OCI-LY7 (cell line): ENCODE measurements at regions not wholly inside any gene's neighbourhood (a gene's known extent, or its start where the extent isn't known, plus 50 kb on each side); places are given as distances from the start of the nearest gene placed in this dataset.

Source experiments
- CTCF ChIP-seq: fragments of 200-600 bp; sonication (generic); conservative IDR thresholded peaks from 2 replicates; pipeline ENCODE4 v1.5.1; 2014; ENCODE audit warnings: mild to moderate bottlenecking, antibody characterized with exemption, low read length, moderate library complexity, mixed read lengths
- EZH2phosphoT487 ChIP-seq: fragments of 200-600 bp; sonication (generic); IDR thresholded peaks from 2 replicates; pipeline ENCODE4 v1.6.1; 2018; ENCODE audit warnings: low read depth, borderline replicate concordance, mild to moderate bottlenecking, mixed run types, antibody characterized with exemption, low read length, moderate library complexity, mixed read lengths

- TF ChIP-seq CTCF (no peak), EZH2phosphoT487 (no peak)
These were observed 187.4 kb upstream of the GALNT17 start for GRCh38 chr7:70944516-70944915.
